Activated B cell treated with CpG ODN at 0.5 μM for 24 hours (primary cell): ENCODE measurements at regions not wholly inside any gene's neighbourhood (a gene's known extent, or its start where the extent isn't known, plus 50 kb on each side); places are given as distances from the start of the nearest gene placed in this dataset.

ENCODE experiments used
- ATAC-seq: fragments of 200-7000 bp; cut with Tn5 transposase; one replicate; pipeline ENCODE4 v1.10.0; 2021; ENCODE audit warnings: low read depth, mild to moderate bottlenecking, moderate library complexity
- CTCF ChIA-PET: fragments of 350-600 bp; sonication (Branson Sonifier 250); formaldehyde crosslinking; loops from one replicate; lab custom pipeline; 2021; ENCODE audit warnings: antibody characterized with exemption; lab: Charles Lee
- POLR2A ChIA-PET: fragments of 350-600 bp; sonication (Branson Sonifier 250); formaldehyde crosslinking; loops from one replicate; lab custom pipeline; 2021; ENCODE audit warnings: antibody characterized with exemption; lab: Charles Lee
- DNase-seq: peaks from one replicate; pipeline ENCODE4 v3.0.0; 2022
- H3K27ac Mint-ChIP-seq: one replicate; pipeline ENCODE4 v1.8.0; 2020; ENCODE audit warnings: mixed read lengths
- H3K27me3 Mint-ChIP-seq: one replicate; pipeline ENCODE4 v1.8.0; 2021; ENCODE audit warnings: mixed read lengths
- H3K36me3 Mint-ChIP-seq: one replicate; pipeline ENCODE4 v1.8.0; 2021; ENCODE audit warnings: low read depth, mixed read lengths
- H3K4me1 Mint-ChIP-seq: one replicate; pipeline ENCODE4 v1.8.0; 2021; ENCODE audit warnings: mixed read lengths
- H3K4me3 Mint-ChIP-seq: one replicate; pipeline ENCODE4 v1.8.0; 2020; ENCODE audit warnings: mild to moderate bottlenecking, mixed read lengths
- H3K9me3 Mint-ChIP-seq: one replicate; pipeline ENCODE4 v1.8.0; 2020; ENCODE audit warnings: mixed read lengths
- intact Hi-C: fragments of 100-400 bp; cut with micrococcal nuclease; formaldehyde crosslinking; loops from one replicate; pipeline ENCODE4 v1.15.1; 2024
- TF ChIP-seq, protein P1 (sequence below): fragments of 200-600 bp; IDR thresholded peaks from one replicate; pipeline ENCODE4 v1.8.0; 2022; ENCODE audit warnings: antibody characterized with exemption, mild to moderate bottlenecking

DNA sequence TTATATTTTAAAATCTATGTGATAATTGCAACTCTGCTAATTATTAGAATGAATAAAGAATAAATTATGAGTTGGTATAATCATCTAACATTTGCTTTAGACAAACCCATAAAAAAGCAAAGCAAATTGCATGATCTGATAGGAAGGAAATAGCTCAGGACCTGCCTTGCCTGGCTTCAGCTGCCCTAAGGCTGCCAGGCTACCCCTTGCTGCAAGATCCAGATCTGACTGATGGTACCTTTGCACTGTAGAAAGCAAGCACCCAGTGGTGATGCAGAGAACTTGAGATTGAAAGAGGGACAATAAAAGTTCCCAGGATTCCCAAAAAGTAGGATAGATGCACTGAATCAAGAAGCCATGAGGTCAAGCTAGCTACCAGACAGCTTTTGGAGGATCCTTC, 100.9 kb upstream of the FSTL4 start:
- H3K4me3 Mint-ChIP-seq = no peak overlapping the region
- no peaks in the 10 kb centered on the region for H3K36me3 Mint-ChIP-seq
- DNase-seq (no peak), ATAC-seq (no peak)
- ChIA-PET POLR2A (interaction anchor here (0.6 kb wide), 1 partner anchor 89 kb away, joined by 3 read pairs; no protein-coding TSS in a partner anchor), CTCF (no interaction called here)
- TF ChIP-seq, protein P1, sequence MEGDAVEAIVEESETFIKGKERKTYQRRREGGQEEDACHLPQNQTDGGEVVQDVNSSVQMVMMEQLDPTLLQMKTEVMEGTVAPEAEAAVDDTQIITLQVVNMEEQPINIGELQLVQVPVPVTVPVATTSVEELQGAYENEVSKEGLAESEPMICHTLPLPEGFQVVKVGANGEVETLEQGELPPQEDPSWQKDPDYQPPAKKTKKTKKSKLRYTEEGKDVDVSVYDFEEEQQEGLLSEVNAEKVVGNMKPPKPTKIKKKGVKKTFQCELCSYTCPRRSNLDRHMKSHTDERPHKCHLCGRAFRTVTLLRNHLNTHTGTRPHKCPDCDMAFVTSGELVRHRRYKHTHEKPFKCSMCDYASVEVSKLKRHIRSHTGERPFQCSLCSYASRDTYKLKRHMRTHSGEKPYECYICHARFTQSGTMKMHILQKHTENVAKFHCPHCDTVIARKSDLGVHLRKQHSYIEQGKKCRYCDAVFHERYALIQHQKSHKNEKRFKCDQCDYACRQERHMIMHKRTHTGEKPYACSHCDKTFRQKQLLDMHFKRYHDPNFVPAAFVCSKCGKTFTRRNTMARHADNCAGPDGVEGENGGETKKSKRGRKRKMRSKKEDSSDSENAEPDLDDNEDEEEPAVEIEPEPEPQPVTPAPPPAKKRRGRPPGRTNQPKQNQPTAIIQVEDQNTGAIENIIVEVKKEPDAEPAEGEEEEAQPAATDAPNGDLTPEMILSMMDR = no peak
- no peak overlapping the region for H3K27ac Mint-ChIP-seq
- no peaks in the 10 kb centered on the region for H3K4me1 Mint-ChIP-seq
- intact Hi-C loops = no loop called here
- no peaks in the 10 kb centered on the region for H3K9me3 Mint-ChIP-seq
- H3K27me3 Mint-ChIP-seq = peaks cover 15% of the 10 kb centered on the region

DNA sequence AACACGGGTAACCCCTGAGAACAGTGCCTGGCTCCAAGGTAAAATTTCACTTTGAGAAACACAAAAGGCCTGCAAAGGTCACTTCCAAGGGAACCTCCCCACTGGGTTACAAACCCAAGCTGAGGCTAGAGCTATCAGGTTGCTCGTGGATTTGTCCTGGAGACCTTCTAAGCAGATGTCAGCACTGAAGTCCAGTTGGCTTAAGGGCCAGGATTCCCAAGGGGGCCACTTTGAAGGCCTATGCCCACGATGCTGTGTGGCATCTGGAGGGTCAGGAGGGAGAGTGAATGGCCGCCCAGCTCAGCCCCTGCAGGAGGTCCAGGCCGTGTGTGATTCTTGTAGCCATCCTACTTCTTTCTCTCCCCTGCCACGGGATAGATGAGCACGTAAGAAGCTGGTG, 100.2 kb upstream of the FSTL4 start:
- no peak for DNase-seq
- Mint-ChIP-seq H3K4me1 (no peaks in the 10 kb centered on the region), H3K27ac (no peak overlapping the region), H3K4me3 (no peak overlapping the region), H3K36me3 (no peaks in the 10 kb centered on the region), H3K27me3 (peaks cover 13% of the 10 kb centered on the region), H3K9me3 (no peaks in the 10 kb centered on the region)
- no peak for ATAC-seq
- CTCF ChIA-PET = no interaction called here
- TF ChIP-seq, protein P1 = no peak
- POLR2A ChIA-PET = no interaction called here
- intact Hi-C loops = no loop called here

DNA sequence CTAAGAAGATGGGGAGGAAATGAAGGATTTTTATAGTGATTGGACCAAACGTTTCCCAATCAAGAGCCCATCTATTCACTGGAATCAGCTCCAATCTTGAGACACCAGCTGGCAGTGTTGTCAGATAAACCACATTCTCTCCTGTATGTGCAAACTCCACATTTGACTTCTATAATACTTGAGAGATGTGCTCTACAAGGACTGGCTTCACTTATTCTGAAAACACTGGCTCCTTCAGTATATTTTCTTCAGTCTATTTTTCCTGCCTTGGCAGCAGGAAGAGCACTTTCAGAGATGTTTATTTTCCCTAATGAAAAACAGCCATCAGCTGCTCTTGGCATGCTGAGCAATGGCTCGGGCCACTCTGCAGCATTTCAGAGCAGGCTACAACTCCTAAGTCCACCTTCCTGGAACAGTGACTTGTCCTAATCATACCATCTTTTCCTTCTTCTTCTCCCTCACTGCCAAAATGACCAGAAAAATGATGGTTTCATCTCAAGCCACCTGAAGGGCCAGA, 96.9 kb upstream of the FSTL4 start:
- no peaks in the 10 kb centered on the region for H3K36me3 Mint-ChIP-seq
- ATAC-seq (no peak), DNase-seq (no peak)
- intact Hi-C loops = no loop called here
- no peaks in the 10 kb centered on the region for H3K9me3 Mint-ChIP-seq
- no peaks in the 10 kb centered on the region for H3K4me1 Mint-ChIP-seq
- CTCF ChIA-PET = no interaction called here
- H3K27ac Mint-ChIP-seq = no peak overlapping the region
- H3K27me3 Mint-ChIP-seq = peaks cover 10% of the 10 kb centered on the region
- POLR2A ChIA-PET = no interaction called here
- H3K4me3 Mint-ChIP-seq = no peak overlapping the region
- TF ChIP-seq, protein P1 = no peak

DNA sequence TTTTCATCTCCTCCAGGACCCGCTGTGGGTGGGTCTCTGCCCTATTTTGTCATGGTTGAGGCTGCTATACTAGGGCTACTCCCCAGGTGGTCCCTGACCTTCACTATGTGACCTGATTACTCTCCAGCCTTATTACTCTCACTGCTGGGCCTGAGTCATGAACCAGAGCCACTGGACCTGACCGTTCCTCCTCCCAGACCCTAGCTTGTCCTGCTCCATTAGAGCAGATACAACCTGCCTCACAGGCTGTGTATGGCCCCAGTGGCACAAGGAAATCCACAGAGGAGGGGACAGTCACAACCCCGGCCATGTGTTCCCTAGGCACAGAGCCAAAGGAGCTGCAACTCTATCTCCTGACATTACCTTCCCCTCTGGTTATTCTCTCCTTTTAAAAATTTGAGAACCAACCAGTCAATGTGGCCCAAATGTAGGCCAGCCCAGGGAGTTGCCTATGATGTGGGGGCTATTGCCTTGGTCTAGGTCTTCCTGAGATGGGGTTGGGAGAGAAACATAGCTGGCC, 96.0 kb upstream of the FSTL4 start:
- CTCF ChIA-PET = no interaction called here
- Mint-ChIP-seq H3K9me3 (no peaks in the 10 kb centered on the region), H3K27ac (no peak overlapping the region), H3K27me3 (peaks cover 10% of the 10 kb centered on the region), H3K4me1 (no peaks in the 10 kb centered on the region), H3K4me3 (no peak overlapping the region), H3K36me3 (no peaks in the 10 kb centered on the region)
- POLR2A ChIA-PET = no interaction called here
- DNase-seq = no peak
- intact Hi-C loops = no loop called here
- TF ChIP-seq, protein P1 = no peak
- ATAC-seq = no peak

DNA sequence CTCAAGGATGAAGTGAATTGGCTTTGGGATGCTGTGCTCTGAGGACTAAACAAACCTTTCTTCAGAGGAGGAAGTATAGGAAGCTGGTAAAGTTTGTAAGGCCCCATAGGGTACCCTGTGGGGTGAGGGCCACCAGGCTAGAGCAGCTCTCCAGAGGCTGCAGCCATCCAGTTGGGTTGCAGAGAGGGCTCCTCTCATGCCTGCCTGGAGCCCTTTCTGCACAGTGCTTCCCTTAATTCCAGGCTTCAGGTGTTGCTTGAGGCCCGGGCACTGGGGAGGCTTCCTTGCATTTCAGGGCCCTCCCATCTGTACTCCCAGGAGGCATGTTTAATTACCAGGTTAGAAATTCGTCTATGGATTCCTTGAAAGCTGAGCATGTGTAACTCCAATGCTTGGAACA, 95.3 kb upstream of the FSTL4 start:
- TF ChIP-seq, protein P1 = no peak
- POLR2A ChIA-PET = no interaction called here
- no peaks in the 10 kb centered on the region for H3K9me3 Mint-ChIP-seq
- no peaks in the 10 kb centered on the region for H3K36me3 Mint-ChIP-seq
- CTCF ChIA-PET = no interaction called here
- no peak for ATAC-seq
- intact Hi-C loops = no loop called here
- no peaks in the 10 kb centered on the region for H3K4me1 Mint-ChIP-seq
- H3K4me3 Mint-ChIP-seq = no peak overlapping the region
- H3K27me3 Mint-ChIP-seq = peaks cover 7% of the 10 kb centered on the region
- DNase-seq = no peak
- H3K27ac Mint-ChIP-seq = no peak overlapping the region
